Glutamatergic neuron (in vitro differentiated cells): ENCODE measurements at regions not wholly inside any gene's neighbourhood (a gene's known extent, or its start where the extent isn't known, plus 50 kb on each side); places are given as distances from the start of the nearest gene placed in this dataset.

Experiments used
- DNase-seq: peaks from one replicate; pipeline ENCODE4 v3.0.0; 2022
- H3K27ac Mint-ChIP-seq: one replicate; pipeline ENCODE4 v1.8.0; 2020; ENCODE audit warnings: mild to moderate bottlenecking, mixed read lengths, inconsistent platforms; ENCODE audit not compliant: unreplicated experiment
- H3K27me3 Mint-ChIP-seq: one replicate; pipeline ENCODE4 v1.8.0; 2020; ENCODE audit warnings: mild to moderate bottlenecking, moderate library complexity, mixed read lengths, inconsistent platforms; ENCODE audit not compliant: unreplicated experiment
- H3K36me3 Mint-ChIP-seq: one replicate; pipeline ENCODE4 v1.8.0; 2020; ENCODE audit warnings: mild to moderate bottlenecking, mixed read lengths, inconsistent platforms; ENCODE audit not compliant: unreplicated experiment
- H3K4me1 Mint-ChIP-seq: one replicate; pipeline ENCODE4 v1.8.0; 2020; ENCODE audit warnings: mild to moderate bottlenecking, low read depth, mixed read lengths, inconsistent platforms; ENCODE audit not compliant: unreplicated experiment
- H3K4me3 Mint-ChIP-seq: one replicate; pipeline ENCODE4 v1.8.0; 2020; ENCODE audit warnings: mild to moderate bottlenecking, mixed read lengths, inconsistent platforms; ENCODE audit not compliant: unreplicated experiment
- H3K9me3 Mint-ChIP-seq: one replicate; pipeline ENCODE4 v1.8.0; 2020; ENCODE audit warnings: mild to moderate bottlenecking, moderate library complexity, mixed read lengths, inconsistent platforms; ENCODE audit not compliant: unreplicated experiment
- TF ChIP-seq, protein P1 (sequence below): fragments of 200-600 bp; sonication (generic); IDR thresholded peaks from one replicate; pipeline ENCODE4 v1.5.0; 2021; ENCODE audit not compliant: partially characterized antibody, unreplicated experiment

DNA sequence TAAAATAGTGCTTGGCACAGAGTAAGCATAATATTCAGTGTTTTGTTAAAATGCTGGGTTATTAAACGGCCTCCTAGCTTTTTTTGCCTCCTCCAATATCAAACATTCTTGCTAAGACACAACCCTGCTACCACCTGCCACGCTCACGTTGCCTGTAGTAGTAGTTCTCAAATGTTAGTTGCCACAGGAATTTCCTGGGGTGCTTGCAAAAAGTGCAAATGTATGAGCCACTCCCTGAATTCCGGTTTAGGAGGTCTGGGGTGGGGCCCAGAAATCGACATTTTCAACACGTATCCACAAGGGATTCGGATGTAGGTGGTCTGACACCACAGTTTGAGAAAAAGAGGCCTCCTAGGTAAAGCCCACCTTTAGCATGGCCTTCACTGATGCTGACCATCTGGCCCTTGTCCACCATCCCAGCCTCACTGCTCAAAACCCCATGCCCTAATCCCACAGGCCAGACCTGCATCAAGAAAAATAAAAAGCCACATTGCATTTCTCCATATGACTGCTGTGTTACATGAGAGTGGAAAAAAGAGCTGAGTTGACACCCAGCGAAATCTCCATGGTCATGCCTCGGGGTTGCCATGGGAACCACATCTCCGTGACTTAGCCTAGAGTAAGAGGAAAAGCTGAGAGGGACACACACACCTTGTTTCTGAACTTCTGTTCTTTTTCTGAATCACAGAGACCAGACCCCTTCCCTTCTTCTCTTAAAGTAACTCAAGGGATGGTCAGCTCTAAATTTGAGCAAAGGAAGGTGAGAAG is 116.4 kb upstream of the HES1 start:
- TF ChIP-seq, protein P1, sequence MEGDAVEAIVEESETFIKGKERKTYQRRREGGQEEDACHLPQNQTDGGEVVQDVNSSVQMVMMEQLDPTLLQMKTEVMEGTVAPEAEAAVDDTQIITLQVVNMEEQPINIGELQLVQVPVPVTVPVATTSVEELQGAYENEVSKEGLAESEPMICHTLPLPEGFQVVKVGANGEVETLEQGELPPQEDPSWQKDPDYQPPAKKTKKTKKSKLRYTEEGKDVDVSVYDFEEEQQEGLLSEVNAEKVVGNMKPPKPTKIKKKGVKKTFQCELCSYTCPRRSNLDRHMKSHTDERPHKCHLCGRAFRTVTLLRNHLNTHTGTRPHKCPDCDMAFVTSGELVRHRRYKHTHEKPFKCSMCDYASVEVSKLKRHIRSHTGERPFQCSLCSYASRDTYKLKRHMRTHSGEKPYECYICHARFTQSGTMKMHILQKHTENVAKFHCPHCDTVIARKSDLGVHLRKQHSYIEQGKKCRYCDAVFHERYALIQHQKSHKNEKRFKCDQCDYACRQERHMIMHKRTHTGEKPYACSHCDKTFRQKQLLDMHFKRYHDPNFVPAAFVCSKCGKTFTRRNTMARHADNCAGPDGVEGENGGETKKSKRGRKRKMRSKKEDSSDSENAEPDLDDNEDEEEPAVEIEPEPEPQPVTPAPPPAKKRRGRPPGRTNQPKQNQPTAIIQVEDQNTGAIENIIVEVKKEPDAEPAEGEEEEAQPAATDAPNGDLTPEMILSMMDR = no peak
- no peaks in the 10 kb centered on the region for H3K9me3 Mint-ChIP-seq
- H3K27ac Mint-ChIP-seq = no peak overlapping the region
- H3K4me3 Mint-ChIP-seq = no peak overlapping the region
- DNase-seq = no peak
- peaks cover 5% of the 10 kb centered on the region for H3K36me3 Mint-ChIP-seq
- H3K27me3 Mint-ChIP-seq = peaks cover 9% of the 10 kb centered on the region
- H3K4me1 Mint-ChIP-seq = peaks cover 5% of the 10 kb centered on the region

DNA sequence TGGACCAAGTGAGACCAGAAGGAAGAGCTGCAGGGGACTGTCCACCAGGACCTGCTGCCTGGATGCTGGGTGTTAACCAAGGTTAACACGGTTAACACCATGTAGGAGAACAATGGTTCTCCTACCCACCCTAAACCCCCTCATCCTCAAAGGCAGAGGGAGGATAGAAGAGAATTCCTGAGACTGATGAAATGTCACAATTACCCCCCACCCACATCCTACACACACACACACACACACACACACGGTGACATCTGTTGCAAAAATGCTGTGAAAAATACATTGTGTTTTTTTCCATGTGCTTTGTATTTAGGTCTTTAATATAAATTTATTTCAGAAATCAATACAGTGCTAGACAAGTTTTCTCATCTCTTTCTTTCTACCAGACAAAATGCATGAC is 113.9 kb upstream of the HES1 start:
- peaks cover 5% of the 10 kb centered on the region for H3K4me1 Mint-ChIP-seq
- no peak overlapping the region for H3K4me3 Mint-ChIP-seq
- H3K27me3 Mint-ChIP-seq = peaks cover 13% of the 10 kb centered on the region
- peaks cover 5% of the 10 kb centered on the region for H3K36me3 Mint-ChIP-seq
- TF ChIP-seq, protein P1 = no peak
- DNase-seq = no peak
- no peak overlapping the region for H3K27ac Mint-ChIP-seq
- no peaks in the 10 kb centered on the region for H3K9me3 Mint-ChIP-seq

DNA sequence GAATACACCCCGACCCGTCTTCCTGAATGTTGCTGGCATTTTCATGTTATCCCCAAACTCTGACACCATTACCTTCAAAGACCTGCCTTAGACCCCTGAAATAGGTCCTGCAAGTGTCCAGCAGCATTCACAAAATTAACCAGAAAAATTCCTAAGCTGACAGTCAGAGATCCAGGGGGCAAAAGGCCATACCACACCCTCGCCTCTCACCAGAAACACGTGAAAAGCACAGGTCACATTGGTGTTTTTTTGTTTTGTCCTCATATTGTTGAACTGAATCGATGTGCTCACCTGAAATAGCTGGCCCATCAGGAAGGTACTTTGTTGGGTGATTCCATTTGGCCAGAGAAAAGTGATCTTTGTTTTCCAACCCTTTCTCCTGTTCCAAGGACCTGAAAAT is 113.1 kb upstream of the HES1 start:
- Mint-ChIP-seq H3K4me3 (no peak overlapping the region), H3K27ac (no peak overlapping the region), H3K36me3 (peaks cover 5% of the 10 kb centered on the region), H3K9me3 (no peaks in the 10 kb centered on the region), H3K27me3 (peaks cover 13% of the 10 kb centered on the region), H3K4me1 (peaks cover 5% of the 10 kb centered on the region)
- TF ChIP-seq, protein P1 = no peak
- no peak for DNase-seq

DNA sequence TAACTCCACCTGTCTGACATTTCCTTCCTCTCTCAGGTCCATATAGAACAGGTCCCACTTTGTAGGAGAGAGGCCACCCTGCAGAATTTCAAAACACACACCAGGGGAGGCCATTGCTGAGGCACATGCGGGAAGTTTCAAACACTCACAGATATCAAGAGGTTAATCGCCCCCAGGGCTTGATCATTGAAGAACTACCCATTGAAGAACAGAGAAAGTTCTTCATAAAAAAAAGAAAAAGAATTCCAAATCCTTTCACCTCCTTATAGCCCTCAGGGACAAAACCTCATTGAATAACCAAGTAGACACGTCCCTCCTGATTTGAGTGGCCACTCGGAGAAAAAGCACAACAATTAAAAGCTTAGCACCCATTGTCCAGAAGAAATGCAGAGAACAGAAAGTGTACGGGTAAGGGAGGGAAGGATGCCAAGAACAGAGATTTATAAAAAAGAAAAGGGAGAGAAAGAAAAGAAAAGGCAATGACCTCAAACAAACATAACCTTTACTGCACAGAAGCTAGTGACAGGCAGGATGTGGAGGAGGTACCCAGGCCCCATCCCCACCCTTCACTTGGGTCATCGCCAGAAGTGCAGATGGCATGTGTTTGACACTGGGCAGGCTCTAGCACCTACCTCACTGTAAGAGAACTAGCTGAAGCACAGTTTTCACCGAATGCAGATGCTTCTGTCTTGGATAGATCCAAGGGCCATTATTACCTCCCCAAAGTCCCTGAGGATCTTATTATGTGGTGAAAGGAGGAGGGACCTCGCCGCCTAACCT is 112.3 kb upstream of the HES1 start:
- H3K27ac Mint-ChIP-seq = no peak overlapping the region
- no peak overlapping the region for H3K4me3 Mint-ChIP-seq
- H3K27me3 Mint-ChIP-seq = peaks cover 13% of the 10 kb centered on the region
- DNase-seq = no peak
- H3K9me3 Mint-ChIP-seq = no peaks in the 10 kb centered on the region
- H3K4me1 Mint-ChIP-seq = peaks cover 5% of the 10 kb centered on the region
- peaks cover 5% of the 10 kb centered on the region for H3K36me3 Mint-ChIP-seq
- TF ChIP-seq, protein P1 = no peak

DNA sequence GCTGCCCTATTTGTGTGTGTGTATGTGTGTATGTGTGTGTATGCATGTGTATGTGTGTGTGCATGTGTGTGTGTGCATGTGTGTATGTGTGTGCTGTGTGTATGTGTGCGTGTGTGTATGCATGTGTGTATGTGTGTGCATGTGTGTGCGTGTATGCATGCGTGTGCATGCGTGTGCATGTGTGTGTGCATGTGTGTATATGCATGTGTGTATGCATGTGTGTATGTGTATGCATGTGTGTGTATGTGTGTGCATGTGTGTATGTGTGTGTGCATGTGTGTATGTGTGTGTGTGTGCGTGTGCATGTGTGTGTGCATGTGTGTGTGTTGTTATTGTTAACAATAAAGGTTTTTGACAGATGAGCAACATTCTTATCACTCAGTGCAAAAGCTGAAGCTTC is 110.8 kb upstream of the HES1 start:
- H3K27ac Mint-ChIP-seq = no peak overlapping the region
- H3K4me1 Mint-ChIP-seq = no peaks in the 10 kb centered on the region
- TF ChIP-seq, protein P1 = no peak
- no peak for DNase-seq
- no peaks in the 10 kb centered on the region for H3K9me3 Mint-ChIP-seq
- H3K27me3 Mint-ChIP-seq = peaks cover 8% of the 10 kb centered on the region
- no peak overlapping the region for H3K4me3 Mint-ChIP-seq
- H3K36me3 Mint-ChIP-seq = peaks cover 5% of the 10 kb centered on the region
